OCI-LY1 (cell line): ENCODE measurements at regions not wholly inside any gene's neighbourhood (a gene's known extent, or its start where the extent isn't known, plus 50 kb on each side); places are given as distances from the start of the nearest gene placed in this dataset.

Experiments
- H2AFZ ChIP-seq: fragments of 200-600 bp; sonication (generic), shearing (Covaris generic); 2 replicates; pipeline ENCODE4 v1.6.0; 2014; ENCODE audit warnings: antibody characterized with exemption, mild to moderate bottlenecking, low read length
- H3F3A ChIP-seq: fragments of 200-600 bp; sonication (generic), shearing (Covaris generic); 2 replicates; pipeline ENCODE4 v1.6.0; 2014; ENCODE audit warnings: mild to moderate bottlenecking, antibody characterized with exemption, low read length, moderate library complexity; ENCODE audit not compliant: insufficient read depth
- H3K27ac ChIP-seq: fragments of 200-600 bp; sonication (generic); 2 replicates; pipeline ENCODE4 v1.5.1; 2014; ENCODE audit warnings: low read length, mixed run types, mild to moderate bottlenecking, low read depth; ENCODE audit not compliant: poor library complexity, severe bottlenecking
- H3K27me3 ChIP-seq: fragments of 200-600 bp; sonication (generic); 2 replicates; pipeline ENCODE4 v1.6.0; 2014; ENCODE audit warnings: antibody characterized with exemption, mild to moderate bottlenecking, low read length, moderate library complexity; ENCODE audit not compliant: insufficient read depth
- H3K36me3 ChIP-seq: fragments of 200-600 bp; sonication (generic); 2 replicates; pipeline ENCODE4 v1.6.1; 2014; ENCODE audit warnings: mild to moderate bottlenecking, antibody characterized with exemption, low read length, moderate library complexity, mixed read lengths; ENCODE audit not compliant: insufficient read depth
- H3K4me1 ChIP-seq: fragments of 200-600 bp; sonication (generic); 2 replicates; pipeline ENCODE4 v1.5.1; 2014; ENCODE audit warnings: mild to moderate bottlenecking, low read length, moderate library complexity; ENCODE audit not compliant: insufficient read depth, severe bottlenecking
- H3K4me2 ChIP-seq: fragments of 200-600 bp; sonication (generic), shearing (Covaris generic); 2 replicates; pipeline ENCODE4 v1.6.1; 2014; ENCODE audit warnings: low read length
- H3K4me3 ChIP-seq: fragments of 200-600 bp; sonication (generic); 2 replicates; pipeline ENCODE4 v1.5.1; 2014; ENCODE audit warnings: low read length, low read depth, mild to moderate bottlenecking, mixed read lengths; ENCODE audit not compliant: poor library complexity, severe bottlenecking
- H3K79me2 ChIP-seq: fragments of 200-600 bp; shearing (Covaris generic); 2 replicates; pipeline ENCODE4 v1.6.1; 2016; ENCODE audit warnings: mixed run types, low read length, mixed read lengths; ENCODE audit not compliant: insufficient read depth
- H3K9ac ChIP-seq: fragments of 200-600 bp; sonication (generic), shearing (Covaris generic); 2 replicates; pipeline ENCODE4 v1.6.1; 2014; ENCODE audit warnings: mild to moderate bottlenecking, low read length, mixed read lengths
- H3K9me2 ChIP-seq: fragments of 200-600 bp; sonication (generic), shearing (Covaris generic); 2 replicates; pipeline ENCODE4 v1.6.1; 2014; ENCODE audit warnings: low read depth, mild to moderate bottlenecking, low read length, mixed read lengths
- H3K9me3 ChIP-seq: fragments of 200-600 bp; shearing (Covaris generic); 2 replicates; pipeline ENCODE4 v1.6.1; 2014; ENCODE audit warnings: low read length, mixed read lengths
- H4K20me1 ChIP-seq: fragments of 200-600 bp; sonication (generic), shearing (Covaris generic); 2 replicates; pipeline ENCODE4 v1.6.0; 2016; ENCODE audit warnings: mild to moderate bottlenecking, low read length; ENCODE audit not compliant: insufficient read depth
- CTCF ChIP-seq: fragments of 200-600 bp; sonication (generic), shearing (Covaris generic); IDR thresholded peaks from 2 replicates; pipeline ENCODE4 v1.5.1; 2017; ENCODE audit warnings: mild to moderate bottlenecking, antibody characterized with exemption, low read length, moderate library complexity, mixed read lengths
- EZH2 ChIP-seq: fragments of 200-600 bp; sonication (generic), shearing (Covaris generic); IDR thresholded peaks from 2 replicates; pipeline ENCODE4 v1.8.0; 2017; ENCODE audit warnings: borderline replicate concordance, mixed run types, mild to moderate bottlenecking, antibody characterized with exemption, low read length, moderate library complexity, mixed read lengths

GRCh38 chr5:56517011-56517416 lies 283.9 kb upstream of the ANKRD55 start:
- TF ChIP-seq CTCF (no peak), EZH2 (no peak)
- Histone ChIP-seq H3K79me2 (no peaks in the 10 kb centered on the region), H3K9ac (no peak overlapping the region), H3F3A (no peaks in the 10 kb centered on the region), H3K9me3 (no peaks in the 10 kb centered on the region), H3K9me2 (no peaks in the 10 kb centered on the region), H3K4me2 (no peak overlapping the region), H3K27ac (no peak overlapping the region), H4K20me1 (no peaks in the 10 kb centered on the region), H3K4me1 (peaks cover 9% of the 10 kb centered on the region), H3K27me3 (no peaks in the 10 kb centered on the region), H3K4me3 (no peak overlapping the region), H3K36me3 (no peaks in the 10 kb centered on the region), H2AFZ (no peak overlapping the region)

GRCh38 chr5:56516441-56516840 lies 283.3 kb upstream of the ANKRD55 start:
- no peak overlapping the region for H2AFZ ChIP-seq
- no peaks in the 10 kb centered on the region for H3K79me2 ChIP-seq
- no peak overlapping the region for H3K27ac ChIP-seq
- H3K9me2 ChIP-seq, result no peaks in the 10 kb centered on the region
- no peak for TF ChIP-seq CTCF
- TF ChIP-seq EZH2, result no peak
- no peaks in the 10 kb centered on the region for H3K9me3 ChIP-seq
- H3K4me3 ChIP-seq, result no peak overlapping the region
- no peaks in the 10 kb centered on the region for H3K27me3 ChIP-seq
- no peaks in the 10 kb centered on the region for H3K36me3 ChIP-seq
- peaks cover 9% of the 10 kb centered on the region for H3K4me1 ChIP-seq
- H3K4me2 ChIP-seq, result no peak overlapping the region
- H3K9ac ChIP-seq, result no peak overlapping the region
- no peaks in the 10 kb centered on the region for H4K20me1 ChIP-seq
- no peaks in the 10 kb centered on the region for H3F3A ChIP-seq

- TF ChIP-seq CTCF, result no peak
- H3K4me3 ChIP-seq, result no peak overlapping the region
- peaks cover 9% of the 10 kb centered on the region for H3K4me1 ChIP-seq
- H3K27ac ChIP-seq, result no peak overlapping the region
- H3K9me2 ChIP-seq, result no peaks in the 10 kb centered on the region
- H3K79me2 ChIP-seq, result no peaks in the 10 kb centered on the region
- H3K27me3 ChIP-seq, result no peaks in the 10 kb centered on the region
- no peak overlapping the region for H3K9ac ChIP-seq
- no peak overlapping the region for H2AFZ ChIP-seq
- H3F3A ChIP-seq, result no peaks in the 10 kb centered on the region
- no peaks in the 10 kb centered on the region for H3K9me3 ChIP-seq
- no peak overlapping the region for H3K4me2 ChIP-seq
- H3K36me3 ChIP-seq, result no peaks in the 10 kb centered on the region
- no peaks in the 10 kb centered on the region for H4K20me1 ChIP-seq
These were observed 282.9 kb upstream of the ANKRD55 start for GRCh38 chr5:56516035-56516434.
